Activated T-cell treated with anti-CD3 and anti-CD28 coated beads for 1 hour (primary cell): ENCODE measurements at regions not wholly inside any gene's neighbourhood (a gene's known extent, or its start where the extent isn't known, plus 50 kb on each side); places are given as distances from the start of the nearest gene placed in this dataset.
"Not testable (repeated sequence)": the region's sequence is repeated elsewhere in the genome, so short reads cannot be mapped to it uniquely, and the experiment has no call there.

Source experiments
- DNase-seq: peaks from one replicate; pipeline ENCODE4 v3.0.0-alpha.2; 2020; ENCODE audit warnings: low read depth

DNA sequence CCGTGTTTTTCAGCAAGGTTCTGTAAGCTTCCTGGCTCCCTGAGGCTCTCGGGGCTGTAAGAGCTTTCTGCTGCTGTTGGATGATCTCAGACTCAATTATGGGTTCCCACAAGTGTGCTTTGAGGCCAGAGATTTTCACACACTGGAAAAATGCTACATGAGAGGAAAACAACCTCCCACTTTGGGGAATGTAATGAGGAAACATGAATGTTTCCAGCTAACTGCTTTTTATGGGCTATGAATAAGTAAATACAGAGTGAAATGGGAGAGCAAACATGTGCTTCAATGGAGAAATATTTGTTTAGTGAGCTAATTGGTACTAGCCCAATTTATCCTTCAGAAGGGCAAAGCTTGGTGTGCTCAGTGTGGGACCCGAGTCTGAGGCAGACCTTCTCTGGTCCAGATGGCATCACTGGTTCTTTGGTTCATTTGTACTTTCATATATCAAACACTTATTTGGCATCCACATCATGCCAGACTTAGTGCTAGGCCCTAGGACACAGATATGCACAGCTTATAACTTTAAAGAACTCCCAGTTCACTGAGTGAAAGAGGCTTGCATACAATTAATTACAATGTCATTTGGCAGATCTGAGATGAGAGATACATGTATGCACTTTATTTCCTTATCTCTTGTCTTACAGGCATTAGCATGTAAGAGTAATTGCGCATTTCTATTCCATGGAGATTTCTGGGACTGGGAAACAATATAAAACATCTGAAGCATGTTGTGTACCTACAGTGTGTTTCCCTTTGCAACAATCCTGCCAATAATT is 248.8 kb downstream of the RDH14 start:
- no peak for DNase-seq

DNA sequence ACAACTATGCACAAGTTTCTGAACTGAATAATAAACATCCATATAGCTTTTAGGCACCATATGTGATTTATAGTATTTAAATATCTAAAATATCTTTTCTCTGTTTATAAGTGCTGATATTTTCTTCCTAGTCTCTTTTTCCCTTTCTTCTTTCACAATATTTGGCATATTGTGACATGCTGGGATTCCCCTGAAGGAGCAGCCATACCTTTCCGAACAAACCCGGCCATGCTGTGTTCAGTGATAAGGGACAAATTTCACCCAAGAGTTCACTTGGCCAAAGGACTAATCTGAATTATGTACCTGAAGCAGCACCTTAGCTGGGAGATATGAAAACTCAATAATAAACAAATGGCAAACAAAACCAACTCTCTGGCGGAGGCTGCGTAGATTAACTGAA is 250.8 kb downstream of the RDH14 start:
- DNase-seq = no peak

DNA sequence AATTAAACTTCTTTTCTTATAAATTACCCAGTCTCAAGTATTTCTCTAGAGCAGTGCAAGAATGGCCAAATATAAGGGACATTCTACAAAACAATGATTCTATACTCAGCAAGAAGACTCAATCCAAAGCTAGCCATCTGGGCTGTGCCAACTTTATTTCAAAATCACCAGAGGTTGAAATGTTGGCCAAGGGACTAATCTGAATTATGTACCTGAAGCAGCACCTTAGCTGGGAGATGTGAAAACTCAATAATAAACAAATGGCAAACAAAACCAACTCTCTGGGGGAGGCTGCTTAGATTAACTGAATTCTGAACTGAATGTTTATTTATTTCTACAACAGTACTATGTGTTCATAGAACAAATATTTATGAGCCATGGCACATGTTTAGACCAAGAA is 251.3 kb downstream of the RDH14 start:
- DNase-seq = no peak

DNA sequence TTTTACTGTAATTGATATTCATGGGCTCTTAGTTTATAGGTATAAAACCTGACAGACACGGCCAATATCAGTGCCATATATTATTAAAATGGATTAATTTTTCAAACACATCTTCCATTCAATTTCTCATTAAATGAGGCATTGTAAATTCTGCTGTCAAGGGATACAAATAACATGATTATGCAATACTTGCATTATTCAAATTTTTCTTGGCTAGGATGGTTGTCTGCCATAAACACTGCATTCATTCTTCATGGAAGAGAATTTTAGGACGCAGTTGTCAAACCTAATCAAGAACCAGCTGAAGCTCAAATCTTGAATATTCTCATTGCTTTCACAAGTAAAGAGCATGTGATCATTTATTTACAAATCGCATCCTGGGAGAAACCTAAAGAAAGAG is 255.6 kb downstream of the RDH14 start:
- no peak for DNase-seq

DNA sequence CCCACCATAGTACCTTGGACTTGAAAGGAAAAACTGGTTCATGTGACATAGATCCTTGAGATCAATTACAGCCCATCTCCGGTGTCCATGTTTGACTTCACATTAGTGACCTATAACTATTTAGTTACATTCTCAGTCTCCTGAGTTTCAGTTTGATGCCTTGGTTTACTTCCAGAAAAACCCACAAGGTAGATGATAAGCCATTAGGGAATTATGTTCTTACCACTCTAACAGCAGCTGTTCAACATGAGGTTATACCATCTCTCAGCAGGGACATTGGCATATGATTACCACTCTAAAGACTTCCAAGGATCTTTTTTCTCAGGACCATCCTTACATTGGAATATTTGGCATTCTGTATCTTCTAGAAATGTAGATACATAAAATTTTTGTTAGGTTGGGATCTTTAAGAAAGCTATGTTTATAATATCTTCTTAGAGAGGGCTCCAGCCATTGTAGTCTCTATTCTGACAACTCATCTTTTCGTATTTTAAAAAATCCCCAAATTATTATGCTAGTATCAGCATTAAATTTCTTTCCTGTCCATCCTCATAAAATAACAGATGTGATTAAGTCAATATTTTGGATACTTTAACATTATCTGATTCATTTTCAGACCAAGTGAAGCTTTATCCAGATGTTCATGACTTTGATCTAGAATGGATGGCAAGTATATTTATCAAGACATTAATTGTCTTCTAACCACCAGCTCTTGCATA is 258.9 kb downstream of the RDH14 start:
- DNase-seq = no peak

DNA sequence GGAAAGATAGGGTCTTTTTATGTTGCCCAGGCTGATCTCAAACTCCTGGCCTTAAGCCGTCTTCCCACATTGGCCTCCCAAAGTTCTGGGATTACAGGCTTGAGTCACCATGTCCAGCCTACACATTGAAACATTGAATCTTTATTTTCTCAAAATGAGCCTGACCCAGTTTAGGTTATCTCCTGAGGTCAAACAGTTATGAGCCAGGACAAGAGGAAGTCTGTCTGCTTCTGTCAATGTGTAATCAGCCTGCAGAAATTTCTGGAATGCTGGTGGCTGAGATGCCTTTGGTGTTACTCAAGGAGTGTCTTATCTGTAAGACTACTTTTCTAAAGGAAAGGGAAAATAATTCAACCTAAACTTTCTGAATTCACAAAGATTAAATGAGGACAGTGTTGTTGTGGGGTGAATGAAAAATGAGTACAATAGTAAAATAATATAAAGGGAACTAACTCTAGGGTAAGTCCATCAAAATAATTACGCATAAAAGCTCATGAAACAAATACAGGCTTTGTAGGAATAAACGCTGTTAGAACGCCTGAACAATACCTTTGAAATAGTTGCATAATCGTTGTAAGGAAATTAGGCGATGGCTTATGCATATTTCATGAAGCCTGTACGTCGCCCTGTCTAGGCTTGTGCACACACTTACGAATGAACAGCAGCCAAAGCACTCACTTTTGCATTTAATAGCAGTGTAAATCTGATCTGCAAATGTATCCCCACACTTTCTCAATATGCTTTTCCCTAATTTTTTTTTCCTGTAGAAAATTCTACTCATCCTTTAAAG is 260.8 kb downstream of the RDH14 start:
- DNase-seq = no peak

DNA sequence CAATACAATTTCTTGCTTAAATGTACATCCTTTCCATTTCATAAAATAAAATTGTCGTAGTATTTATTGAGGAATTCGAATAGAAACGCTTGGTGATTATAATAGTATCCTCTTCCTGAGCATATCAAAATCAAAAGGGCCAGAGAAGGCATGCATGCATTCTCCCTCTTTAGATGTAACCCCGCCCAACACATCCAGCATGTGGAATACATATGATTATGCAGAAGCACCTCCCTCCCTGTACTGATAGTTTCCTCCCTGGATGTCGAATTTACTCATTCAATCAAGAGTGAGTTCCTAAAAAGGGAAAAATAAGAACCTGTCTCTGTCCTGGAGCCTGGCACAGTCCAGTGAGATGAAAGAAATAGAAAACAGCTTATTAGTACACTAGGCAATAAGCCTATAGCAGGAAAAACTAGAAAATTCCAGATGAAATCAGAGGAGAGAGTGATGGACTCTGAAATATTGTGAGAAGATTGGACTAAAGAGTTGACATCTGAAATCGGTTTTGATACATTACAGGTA is 262.9 kb downstream of the RDH14 start:
- DNase-seq = no peak

DNA sequence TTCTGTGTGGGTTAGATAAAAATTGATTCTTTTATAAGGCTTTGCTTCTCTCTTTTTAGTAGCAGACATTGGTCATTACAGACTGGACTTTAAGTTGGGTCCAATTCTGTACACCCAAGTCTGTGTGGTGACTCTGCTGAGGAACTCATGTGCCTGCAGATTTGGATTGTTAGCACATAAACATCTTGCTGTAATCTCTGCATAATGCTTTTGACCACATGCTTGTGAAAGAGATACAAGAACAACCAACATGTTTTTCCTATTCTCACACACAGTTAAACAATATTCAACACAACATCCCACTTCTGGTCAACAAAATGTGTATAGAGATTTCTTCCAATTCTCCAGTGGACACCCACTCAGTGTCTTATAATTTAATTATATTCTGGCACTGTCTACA is 270.1 kb downstream of the RDH14 start:
- DNase-seq = no peak

DNA sequence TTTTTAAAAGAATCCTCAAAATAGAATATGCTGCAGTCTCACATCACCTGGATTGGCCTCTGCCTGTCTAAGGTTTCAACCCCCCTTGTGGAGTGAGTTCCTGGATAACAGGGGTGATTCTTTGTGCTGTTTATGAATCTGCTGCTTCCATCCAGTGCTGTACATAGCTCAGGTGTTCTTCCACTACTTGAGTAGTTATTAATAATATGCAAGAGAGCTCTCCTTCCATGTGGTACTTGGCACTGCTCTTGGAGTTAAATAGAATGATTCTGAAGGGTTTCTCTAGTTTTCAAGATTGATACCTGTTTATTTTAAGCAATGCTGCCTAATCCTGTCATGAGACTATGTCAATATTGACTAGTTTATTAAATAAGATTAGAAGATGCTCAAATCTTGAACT is 273.6 kb downstream of the RDH14 start:
- no peak for DNase-seq

DNA sequence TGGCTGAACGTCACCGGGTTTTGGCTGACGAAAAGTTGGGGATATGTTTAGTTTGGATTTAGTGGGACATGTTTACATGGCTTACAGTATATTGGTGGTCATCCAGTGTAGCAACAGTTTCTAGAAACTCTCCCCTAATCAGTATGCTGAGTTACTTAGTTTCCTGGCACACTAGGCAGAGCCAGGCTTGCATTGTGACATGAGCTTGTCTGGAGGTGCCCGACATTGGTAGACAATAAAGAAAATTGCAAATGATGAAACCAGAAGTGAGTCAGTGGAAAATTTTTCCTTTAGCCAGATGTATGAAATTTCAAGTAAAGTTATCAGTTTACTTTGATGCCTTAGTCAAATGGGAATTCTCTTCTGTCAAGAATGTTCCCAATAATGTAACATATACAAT is 276.1 kb downstream of the RDH14 start:
- no peak for DNase-seq

DNA sequence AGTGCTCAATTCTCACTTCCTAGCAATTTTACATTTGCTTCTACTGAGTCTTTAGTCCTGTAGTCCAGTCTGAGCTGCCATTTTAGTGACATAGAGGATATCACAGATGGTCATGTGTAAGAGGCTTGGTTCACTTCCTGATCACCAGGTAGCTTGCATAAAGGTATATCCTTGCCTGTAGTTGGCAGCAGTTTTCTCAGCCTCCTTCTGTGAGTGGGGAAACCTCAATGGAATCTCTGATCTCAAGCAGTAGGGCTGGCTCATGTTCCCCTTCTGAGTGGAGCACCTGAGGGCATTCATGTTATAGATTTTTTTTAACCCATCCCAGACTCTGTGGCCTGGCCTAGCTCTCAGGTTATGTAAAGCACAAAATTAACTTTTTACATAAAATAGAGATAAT is 278.4 kb downstream of the RDH14 start:
- DNase-seq = no peak

DNA sequence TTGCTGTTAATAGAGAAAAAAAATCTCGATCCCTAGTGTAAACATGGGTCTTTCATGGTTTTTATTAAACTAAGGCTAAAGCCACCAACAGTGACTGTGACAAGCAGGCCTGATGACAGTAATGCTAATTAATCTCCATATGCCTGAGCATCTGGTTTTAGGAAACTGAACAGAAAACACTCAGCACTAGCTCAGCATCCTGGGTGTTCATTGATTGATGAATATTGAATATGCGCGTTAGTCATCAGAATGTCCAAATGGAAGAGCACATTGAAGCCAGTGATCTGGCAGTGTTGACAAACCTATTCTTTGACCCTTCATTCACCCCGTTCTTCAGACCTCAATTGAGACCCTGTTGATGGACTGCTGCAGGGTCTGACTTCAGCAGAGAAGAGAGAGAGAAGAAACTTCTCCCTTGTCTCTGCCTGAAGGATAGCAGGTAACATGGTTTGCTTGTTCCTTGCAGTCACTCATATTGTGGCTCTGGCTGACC is 283.8 kb downstream of the RDH14 start:
- DNase-seq = no peak

DNA sequence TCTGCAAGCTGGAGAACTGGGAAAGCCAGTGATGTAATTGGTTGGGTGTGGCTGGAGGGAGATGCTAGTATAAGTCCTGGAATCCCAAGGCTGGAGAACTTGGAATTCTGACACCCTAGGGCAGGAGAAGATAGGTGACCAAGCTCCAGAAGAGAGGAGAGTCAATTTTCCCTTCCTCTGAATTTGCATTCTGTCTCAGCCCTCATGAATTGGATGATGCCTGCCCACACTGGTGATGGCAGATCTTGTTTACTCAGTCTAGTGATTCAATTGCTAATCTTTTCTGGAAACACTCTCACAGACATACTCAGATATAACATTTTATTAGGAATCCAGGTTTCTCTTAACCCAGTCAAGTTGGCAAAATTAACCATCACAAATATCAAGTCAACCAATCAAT is 287.2 kb downstream of the RDH14 start:
- DNase-seq = no peak

DNA sequence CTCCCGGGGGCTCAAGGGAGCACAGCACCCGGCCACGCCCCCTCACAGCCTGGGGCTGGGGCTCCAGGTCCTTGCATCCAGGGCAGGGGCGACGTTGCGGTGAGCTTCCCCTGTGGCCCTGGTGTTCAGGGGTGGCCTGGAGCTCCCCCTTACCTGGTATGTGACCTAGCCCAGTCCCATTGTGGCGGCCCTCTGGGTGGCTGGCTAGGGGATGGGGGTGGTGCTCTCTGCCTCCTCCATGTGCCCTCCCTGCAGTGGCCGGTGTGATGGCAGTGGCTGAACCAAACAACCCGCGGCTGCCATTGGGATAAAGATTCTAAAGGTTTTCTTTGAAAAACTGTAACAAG is 288.3 kb downstream of the RDH14 start:
- DNase-seq = no peak

DNA sequence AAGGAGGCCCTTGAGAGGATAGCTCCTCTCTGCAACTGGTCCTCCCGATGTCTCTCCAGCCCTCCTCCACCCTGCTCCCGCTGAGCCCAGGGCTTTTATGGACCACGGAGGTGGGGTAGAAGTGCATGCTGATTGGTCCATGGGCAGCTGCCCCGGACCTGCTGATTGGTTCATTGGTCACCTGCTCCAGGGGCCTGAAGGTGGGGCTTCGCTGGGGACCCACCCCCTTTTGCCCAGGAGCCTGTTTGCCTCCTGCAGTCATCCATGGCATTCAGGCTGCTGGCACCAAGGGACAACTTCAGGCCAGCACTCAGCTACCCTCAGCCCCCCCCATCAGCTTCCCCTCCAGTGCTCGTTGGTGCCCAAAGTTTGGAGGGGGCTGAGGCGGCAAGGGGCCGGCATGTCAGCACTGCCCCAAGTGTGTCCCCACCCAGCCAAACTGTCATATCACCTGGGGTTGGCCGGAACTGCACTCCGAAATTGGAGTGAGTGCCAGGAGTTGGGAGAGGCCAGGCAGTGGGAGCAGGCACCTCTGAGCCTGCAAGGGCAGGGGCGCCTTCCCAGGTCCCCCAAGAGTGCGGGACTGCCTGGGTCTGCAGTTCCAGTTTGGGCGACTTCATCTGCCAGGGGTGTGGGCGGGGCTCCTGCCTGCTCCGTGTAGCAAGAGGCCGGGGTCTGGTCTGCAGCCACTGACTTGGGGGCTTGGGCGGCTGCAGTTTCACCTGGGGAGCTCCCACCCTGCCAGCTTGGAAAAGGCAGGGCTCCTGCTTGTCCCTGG is 288.9 kb downstream of the RDH14 start:
- no peak for DNase-seq

DNA sequence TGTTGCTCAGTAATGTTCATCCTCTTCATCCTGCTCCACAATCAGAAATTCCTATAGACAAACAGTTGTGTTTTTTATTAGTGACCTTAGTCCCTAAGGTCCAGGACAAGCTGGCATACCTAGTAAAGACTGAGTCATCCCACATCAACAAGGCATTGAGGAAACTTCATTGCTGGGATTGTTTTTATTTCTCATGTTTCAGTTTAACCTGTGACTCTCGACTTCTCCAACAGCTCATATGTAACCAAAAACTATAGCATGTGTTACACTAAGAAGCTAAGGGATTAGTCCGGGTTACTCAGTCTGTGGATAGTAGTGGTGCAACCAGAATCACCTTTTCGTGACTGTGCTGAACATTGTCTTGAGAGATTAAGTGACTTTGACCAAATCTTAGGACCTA is 292.1 kb downstream of the RDH14 start:
- DNase-seq = no peak

DNA sequence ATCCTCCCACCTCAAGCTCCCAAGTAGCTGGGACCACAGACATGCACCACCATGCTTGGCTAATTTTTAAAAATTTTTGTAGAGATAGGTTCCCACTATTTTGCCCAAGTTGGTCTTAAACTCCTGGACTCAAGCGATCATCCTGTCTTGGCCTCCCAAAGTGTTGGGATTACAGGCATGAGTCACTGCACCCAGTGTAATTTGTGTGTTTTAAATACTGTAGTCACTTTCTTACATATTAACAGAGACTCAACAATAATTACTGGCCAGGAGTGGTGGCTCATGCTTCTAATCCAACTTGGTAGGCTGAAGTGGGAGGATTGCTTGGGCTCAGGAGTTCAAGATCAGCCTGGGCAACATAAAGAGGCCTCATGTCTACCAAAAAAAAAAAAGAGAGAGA is 293.0 kb downstream of the RDH14 start:
- no peak for DNase-seq

DNA sequence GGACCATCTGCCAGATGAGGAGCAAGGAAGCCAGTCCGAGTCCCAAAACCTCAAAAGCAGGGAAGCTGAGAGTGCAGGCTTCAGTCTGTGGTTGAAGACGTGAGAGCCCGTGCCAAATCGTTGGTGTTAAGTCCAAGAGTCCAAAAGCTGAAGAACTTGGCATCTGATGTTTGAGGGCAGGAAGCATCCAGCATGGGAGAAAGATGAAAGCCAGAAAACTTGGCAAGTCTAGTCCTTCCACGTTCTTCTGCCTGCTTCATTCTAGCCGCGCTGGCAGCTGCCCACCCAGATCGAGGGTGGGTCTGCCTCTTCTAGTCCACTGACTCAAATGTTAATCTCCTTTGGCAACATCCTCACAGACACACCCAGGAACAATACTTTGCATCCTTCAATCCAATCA is 293.8 kb downstream of the RDH14 start:
- not testable (repeated sequence) for DNase-seq

DNA sequence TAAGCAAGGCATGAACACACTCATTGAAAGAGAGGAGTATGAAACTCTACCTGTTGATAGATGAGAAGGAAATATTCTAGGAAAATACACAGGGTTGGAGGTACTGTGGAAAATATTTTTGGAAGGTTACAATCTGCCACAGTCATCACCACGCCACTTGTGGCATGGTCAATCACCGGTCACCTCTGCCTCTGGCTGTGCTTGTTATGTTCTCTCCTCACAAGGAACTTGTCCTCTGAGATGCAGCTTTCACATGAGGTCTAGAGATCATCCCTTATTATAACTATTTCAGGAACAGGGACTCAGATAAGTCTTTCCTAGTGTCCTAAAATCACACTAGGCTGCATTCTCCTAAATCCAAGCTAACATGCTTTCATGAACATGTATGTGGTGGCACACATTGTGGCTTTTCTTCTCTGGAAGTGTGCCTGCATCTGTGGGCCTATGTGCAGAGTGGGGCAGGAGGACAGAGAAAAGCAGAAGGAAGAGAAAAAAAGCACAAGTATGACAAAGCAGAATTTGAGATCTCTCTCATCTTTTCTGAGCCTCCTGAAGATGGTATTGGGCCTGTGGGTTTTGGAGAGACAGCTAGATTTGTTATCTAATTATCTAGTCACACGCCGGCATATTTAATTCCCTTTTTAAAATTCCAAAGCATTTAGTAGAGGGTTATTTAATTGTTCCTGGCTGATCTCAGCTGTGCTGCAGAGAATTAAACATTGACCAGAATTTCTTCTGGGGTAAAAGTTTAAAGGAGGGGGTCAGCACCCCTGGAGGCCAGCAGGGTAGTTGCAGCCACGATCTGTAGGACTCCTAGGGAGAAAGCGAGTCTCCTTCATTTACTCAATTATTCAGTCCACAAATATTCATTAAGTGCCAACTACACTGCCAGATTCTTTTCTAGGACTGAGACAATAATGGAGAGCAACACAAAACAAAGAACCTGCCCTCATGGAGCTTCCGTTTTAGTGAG is 294.6 kb downstream of the RDH14 start:
- no peak for DNase-seq

DNA sequence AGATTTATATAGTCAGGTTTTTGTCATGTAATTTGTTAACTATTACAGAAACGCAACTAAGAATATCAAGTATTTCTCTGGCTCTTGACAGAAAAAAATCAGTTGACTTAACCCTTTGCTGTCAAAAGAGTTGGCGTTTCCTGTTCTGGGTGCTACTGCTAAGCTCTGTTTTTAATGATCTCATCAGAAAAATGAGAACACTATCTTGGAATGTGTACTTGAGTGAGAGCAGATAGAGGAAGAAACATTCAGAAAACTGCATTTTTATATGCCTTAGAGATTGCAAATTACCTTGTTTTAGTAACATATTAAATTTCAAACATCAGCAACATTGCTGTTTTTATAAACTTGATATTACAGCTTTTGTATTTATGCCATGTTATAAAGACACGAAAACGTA is 297.9 kb downstream of the RDH14 start:
- no peak for DNase-seq
